ENCODE measurements at regions not wholly inside any gene's neighbourhood (a gene's known extent, or its start where the extent isn't known, plus 50 kb on each side); places are given as distances from the start of the nearest gene placed in this dataset.

- TF ChIP-seq EZH2 (IDR thresholded peaks at IDR 0.05; ENCODE audit: borderline replicate concordance, insufficient read depth, low read depth, low read length, poor library complexity, severe bottlenecking) = no peak
- TF ChIP-seq, protein P1, sequence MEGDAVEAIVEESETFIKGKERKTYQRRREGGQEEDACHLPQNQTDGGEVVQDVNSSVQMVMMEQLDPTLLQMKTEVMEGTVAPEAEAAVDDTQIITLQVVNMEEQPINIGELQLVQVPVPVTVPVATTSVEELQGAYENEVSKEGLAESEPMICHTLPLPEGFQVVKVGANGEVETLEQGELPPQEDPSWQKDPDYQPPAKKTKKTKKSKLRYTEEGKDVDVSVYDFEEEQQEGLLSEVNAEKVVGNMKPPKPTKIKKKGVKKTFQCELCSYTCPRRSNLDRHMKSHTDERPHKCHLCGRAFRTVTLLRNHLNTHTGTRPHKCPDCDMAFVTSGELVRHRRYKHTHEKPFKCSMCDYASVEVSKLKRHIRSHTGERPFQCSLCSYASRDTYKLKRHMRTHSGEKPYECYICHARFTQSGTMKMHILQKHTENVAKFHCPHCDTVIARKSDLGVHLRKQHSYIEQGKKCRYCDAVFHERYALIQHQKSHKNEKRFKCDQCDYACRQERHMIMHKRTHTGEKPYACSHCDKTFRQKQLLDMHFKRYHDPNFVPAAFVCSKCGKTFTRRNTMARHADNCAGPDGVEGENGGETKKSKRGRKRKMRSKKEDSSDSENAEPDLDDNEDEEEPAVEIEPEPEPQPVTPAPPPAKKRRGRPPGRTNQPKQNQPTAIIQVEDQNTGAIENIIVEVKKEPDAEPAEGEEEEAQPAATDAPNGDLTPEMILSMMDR (IDR thresholded peaks at IDR 0.05) = no peak
- H3K4me2 ChIP-seq (replicated peaks; ENCODE audit: low read depth, low read length, poor library complexity, severe bottlenecking) = no peak overlapping the region
- H3K27me3 ChIP-seq (replicated peaks in 1 of 4; ENCODE audit: control extremely low read depth in 1 of 4, control insufficient read depth in 3 of 4, insufficient read depth in 4 of 4, low read length in 3 of 4) = no peaks in the 10 kb centered on the region
- Mint-ChIP-seq H3K4me1 (peaks cover 9% of the 10 kb centered on the region), H3K9me3 (ENCODE audit: insufficient read depth) (no peaks in the 10 kb centered on the region), H3K27me3 (no peaks in the 10 kb centered on the region), H3K4me3 (no peak overlapping the region), H3K27ac (no peak overlapping the region)
- no peaks in the 10 kb centered on the region for H4K20me1 ChIP-seq (ENCODE audit: control insufficient read depth, insufficient read depth, low read length, poor library complexity, severe bottlenecking)
- intact Hi-C loops (cut with micrococcal nuclease) = no loop called here
- H3K9me3 ChIP-seq (ENCODE audit: control extremely low read depth in 1 of 3, control insufficient read depth in 2 of 3, insufficient read depth in 1 of 3, low read length in 2 of 3) = no peaks in the 10 kb centered on the region
- ChIA-PET CTCF (interaction anchor here (0.6 to 3.3 kb wide), 8 partner anchors 11 to 1761 kb away, joined by 3 to 23 read pairs (median 3); no protein-coding TSS in a partner anchor), POLR2A (interaction anchor here (0.7 kb wide), 1 partner anchor 12 kb away, joined by 3 read pairs; no protein-coding TSS in a partner anchor)
- H3K36me3 ChIP-seq (replicated peaks in 1 of 2; ENCODE audit: control extremely low read depth in 1 of 2, control insufficient read depth in 1 of 2, extremely low read depth in 1 of 2, insufficient read depth in 2 of 2, low read length in 1 of 2) = no peaks in the 10 kb centered on the region
- no peak for ATAC-seq (ENCODE audit: low read depth)
- H3K9ac ChIP-seq (ENCODE audit: low read length) = no peak overlapping the region
- no peaks in the 10 kb centered on the region for H3K79me2 ChIP-seq (ENCODE audit: control insufficient read depth, insufficient read depth, low read length)
- H2AFZ ChIP-seq (ENCODE audit: insufficient read depth, low read depth, low read length, poor library complexity, severe bottlenecking) = no peak overlapping the region
- no peak overlapping the region for H3K4me3 ChIP-seq (ENCODE audit: control extremely low read depth in 1 of 5, extremely low read depth in 1 of 5, insufficient read depth in 1 of 5, low read depth in 2 of 5, low read length in 4 of 5)
- 100% methylated on average over 1 of the region's 2 CpGs for WGBS (ENCODE audit: insufficient coverage)
- no peak overlapping the region for H3K27ac ChIP-seq (ENCODE audit: low read length in 2 of 2)
- H3K4me1 ChIP-seq (ENCODE audit: control insufficient read depth in 2 of 2, insufficient read depth in 2 of 2, low read length in 2 of 2) = peaks cover 0 to 3% of the 10 kb centered on the region in 2 donors
- no peak for DNase-seq
Observed at GRCh38 chr14:22458737-22459136, 130.3 kb downstream of the DAD1 start.

DNA sequence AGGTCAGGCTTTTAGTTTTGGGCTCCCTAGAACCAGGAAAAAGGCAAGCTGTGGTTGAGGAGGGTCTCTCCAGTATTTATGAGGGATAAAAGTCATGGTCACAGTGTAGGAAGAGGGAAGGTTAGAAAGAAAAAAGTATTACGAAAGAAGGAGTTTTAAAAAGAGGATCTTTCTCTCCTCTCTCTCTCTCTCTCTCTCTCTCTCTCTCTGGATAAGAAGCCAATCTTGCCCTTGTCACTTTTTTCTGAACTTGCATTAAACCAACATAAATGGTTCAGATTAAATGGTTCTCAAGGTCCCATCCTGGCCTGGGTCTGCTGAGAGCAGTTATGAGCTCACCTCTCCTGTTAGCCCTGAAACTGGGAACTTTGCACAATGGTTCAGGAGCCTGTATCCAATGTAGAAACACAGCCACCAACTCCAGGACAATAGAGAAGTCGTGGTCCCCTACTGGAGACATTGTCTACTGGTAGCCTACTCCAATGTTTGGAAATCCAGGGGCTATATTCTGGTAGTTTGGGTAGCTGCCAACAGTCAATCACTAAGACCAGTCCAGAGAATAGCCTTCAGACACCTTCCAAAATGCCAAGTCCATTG is 131.9 kb downstream of the DAD1 start:
- peaks cover 8% of the 10 kb centered on the region for H3K4me1 Mint-ChIP-seq
- WGBS (ENCODE audit: insufficient coverage) = no CpG with 5 or more reads among the region's 2 CpGs
- no peak for ATAC-seq (ENCODE audit: low read depth)

More for the DNA sequence above, 131.9 kb downstream of the DAD1 start:
- no peaks in the 10 kb centered on the region for H3K9me3 ChIP-seq (ENCODE audit: control extremely low read depth in 1 of 3, control insufficient read depth in 2 of 3, insufficient read depth in 1 of 3, low read length in 2 of 3)
- H3K79me2 ChIP-seq (ENCODE audit: control insufficient read depth, insufficient read depth, low read length) = no peaks in the 10 kb centered on the region
- TF ChIP-seq EZH2 (IDR thresholded peaks at IDR 0.05; ENCODE audit: borderline replicate concordance, insufficient read depth, low read depth, low read length, poor library complexity, severe bottlenecking) = no peak
- TF ChIP-seq, protein P1 (IDR thresholded peaks at IDR 0.05) = no peak
- no peaks in the 10 kb centered on the region for H3K4me1 ChIP-seq (ENCODE audit: control insufficient read depth in 2 of 2, insufficient read depth in 2 of 2, low read length in 2 of 2)
- Mint-ChIP-seq H3K4me3 (no peak overlapping the region), H3K9me3 (ENCODE audit: insufficient read depth) (no peaks in the 10 kb centered on the region), H3K27ac (no peak overlapping the region), H3K27me3 (no peaks in the 10 kb centered on the region)
- ChIA-PET POLR2A (interaction anchor here (0.9 kb wide), 1 partner anchor 73 kb away, joined by 5 read pairs; no protein-coding TSS in a partner anchor), CTCF (interaction anchor here (1.3 to 1.5 kb wide), 3 partner anchors 8 to 113 kb away, joined by 3 to 6 read pairs (median 3); no protein-coding TSS in a partner anchor)
- no peaks in the 10 kb centered on the region for H3K36me3 ChIP-seq (replicated peaks in 1 of 2; ENCODE audit: control extremely low read depth in 1 of 2, control insufficient read depth in 1 of 2, extremely low read depth in 1 of 2, insufficient read depth in 2 of 2, low read length in 1 of 2)
- intact Hi-C loops (cut with micrococcal nuclease) = no loop called here
- no peak for DNase-seq
- H3K27ac ChIP-seq (ENCODE audit: low read length in 2 of 2) = no peak overlapping the region
- H2AFZ ChIP-seq (ENCODE audit: insufficient read depth, low read depth, low read length, poor library complexity, severe bottlenecking) = no peak overlapping the region
- no peak overlapping the region for H3K4me3 ChIP-seq (ENCODE audit: control extremely low read depth in 1 of 5, extremely low read depth in 1 of 5, insufficient read depth in 1 of 5, low read depth in 2 of 5, low read length in 4 of 5)
- no peak overlapping the region for H3K4me2 ChIP-seq (replicated peaks; ENCODE audit: low read depth, low read length, poor library complexity, severe bottlenecking)
- no peaks in the 10 kb centered on the region for H4K20me1 ChIP-seq (ENCODE audit: control insufficient read depth, insufficient read depth, low read length, poor library complexity, severe bottlenecking)
- H3K27me3 ChIP-seq (replicated peaks in 1 of 4; ENCODE audit: control extremely low read depth in 1 of 4, control insufficient read depth in 3 of 4, insufficient read depth in 4 of 4, low read length in 3 of 4) = no peaks in the 10 kb centered on the region
- H3K9ac ChIP-seq (ENCODE audit: low read length) = no peak overlapping the region
